CD4-positive, alpha-beta T cell (primary cell): ENCODE measurements at regions not wholly inside any gene's neighbourhood (a gene's known extent, or its start where the extent isn't known, plus 50 kb on each side); places are given as distances from the start of the nearest gene placed in this dataset.
"Not testable (repeated sequence)": the region's sequence is repeated elsewhere in the genome, so short reads cannot be mapped to it uniquely, and the experiment has no call there.

ENCODE experiments used
- ATAC-seq: fragments of 200-7000 bp; cut with Tn5 transposase; one replicate; pipeline ENCODE4 v1.10.0; 2022; ENCODE audit warnings: mild to moderate bottlenecking; ENCODE audit not compliant: poor library complexity
- CTCF ChIA-PET: fragments of 350-600 bp; sonication (Branson Sonifier 250); formaldehyde crosslinking; loops from one replicate; lab custom pipeline; 2021; ENCODE audit warnings: antibody characterized with exemption, inconsistent platforms; lab: Charles Lee
- POLR2A ChIA-PET: fragments of 350-600 bp; sonication (Branson Sonifier 250); formaldehyde crosslinking; loops from one replicate; lab custom pipeline; 2021; ENCODE audit warnings: antibody characterized with exemption, inconsistent platforms; lab: Charles Lee
- DNase-seq, 14 experiments: peaks; one replicate each; pipeline ENCODE4 v3.0.0-alpha.2; 2013 to 2020; ENCODE audit warnings: mixed read lengths in 2 of 14
- H3K27ac ChIP-seq, 2 donors: one replicate each; pipeline versions ENCODE4 v1.5.1 to v1.7.0; 2013; ENCODE audit warnings: low read length in 2 of 2, low read depth in 1 of 2, mild to moderate bottlenecking in 1 of 2
- H3K27me3 ChIP-seq, 2 experiments: 1 replicate in 1 of 2; 2 replicates in 1 of 2; pipeline versions ENCODE4 v1.6.1 to v1.7.0; 2013; ENCODE audit warnings: low read length in 2 of 2, control low read depth in 1 of 2, mild to moderate bottlenecking in 1 of 2, moderate library complexity in 1 of 2; ENCODE audit not compliant: insufficient read depth in 2 of 2, control insufficient read depth in 1 of 2
- H3K36me3 ChIP-seq: one replicate; pipeline ENCODE4 v1.6.1; 2013; ENCODE audit warnings: low read length, control low read depth; ENCODE audit not compliant: insufficient read depth
- H3K4me1 ChIP-seq: one replicate; pipeline ENCODE4 v1.6.1; 2013; ENCODE audit warnings: low read length, control low read depth; ENCODE audit not compliant: insufficient read depth
- H3K4me3 ChIP-seq: one replicate; pipeline ENCODE4 v1.5.1; 2013; ENCODE audit warnings: mild to moderate bottlenecking, low read length, moderate library complexity
- H3K9me3 ChIP-seq, 2 experiments: 1 replicate in 1 of 2; 2 replicates in 1 of 2; pipeline versions ENCODE4 v1.6.1 to v1.7.0; 2013; ENCODE audit warnings: low read length in 2 of 2, mild to moderate bottlenecking in 2 of 2, control low read depth in 1 of 2, moderate library complexity in 1 of 2; ENCODE audit not compliant: control insufficient read depth in 1 of 2, insufficient read depth in 1 of 2
- H3K27ac Mint-ChIP-seq: one replicate; pipeline ENCODE4 v1.8.0; 2020; ENCODE audit warnings: mixed read lengths
- H3K27me3 Mint-ChIP-seq: one replicate; pipeline ENCODE4 v1.8.0; 2021; ENCODE audit warnings: mixed read lengths
- H3K36me3 Mint-ChIP-seq: one replicate; pipeline ENCODE4 v1.8.0; 2021; ENCODE audit warnings: low read depth, mixed read lengths
- H3K4me1 Mint-ChIP-seq: one replicate; pipeline ENCODE4 v1.8.0; 2021; ENCODE audit warnings: low read depth, mixed read lengths
- H3K4me3 Mint-ChIP-seq: one replicate; pipeline ENCODE4 v1.8.0; 2020; ENCODE audit warnings: mild to moderate bottlenecking, mixed read lengths
- H3K9me3 Mint-ChIP-seq: one replicate; pipeline ENCODE4 v1.8.0; 2020; ENCODE audit warnings: mixed read lengths
- intact Hi-C, 2 experiments: fragments of 100-400 bp; cut with DNase I in 1 of 2; cut with micrococcal nuclease in 1 of 2; formaldehyde crosslinking; loops; one replicate each; pipeline versions ENCODE4 v1.15.1 to v1.9.0; 2023 to 2025; cut with DNase I, micrococcal nuclease
- TF ChIP-seq, protein P1 (sequence below): fragments of 200-600 bp; IDR thresholded peaks from one replicate; pipeline ENCODE4 v1.8.0; 2022; ENCODE audit warnings: antibody characterized with exemption, mild to moderate bottlenecking

GRCh38 chr6:4208158-4208557 lies 72.8 kb upstream of the ECI2 start:
- peaks cover 5 to 9% of the 10 kb centered on the region in 2 experiments for H3K9me3 ChIP-seq
- DNase-seq = no peak
- no peak overlapping the region for H3K27ac ChIP-seq
- TF ChIP-seq, protein P1, sequence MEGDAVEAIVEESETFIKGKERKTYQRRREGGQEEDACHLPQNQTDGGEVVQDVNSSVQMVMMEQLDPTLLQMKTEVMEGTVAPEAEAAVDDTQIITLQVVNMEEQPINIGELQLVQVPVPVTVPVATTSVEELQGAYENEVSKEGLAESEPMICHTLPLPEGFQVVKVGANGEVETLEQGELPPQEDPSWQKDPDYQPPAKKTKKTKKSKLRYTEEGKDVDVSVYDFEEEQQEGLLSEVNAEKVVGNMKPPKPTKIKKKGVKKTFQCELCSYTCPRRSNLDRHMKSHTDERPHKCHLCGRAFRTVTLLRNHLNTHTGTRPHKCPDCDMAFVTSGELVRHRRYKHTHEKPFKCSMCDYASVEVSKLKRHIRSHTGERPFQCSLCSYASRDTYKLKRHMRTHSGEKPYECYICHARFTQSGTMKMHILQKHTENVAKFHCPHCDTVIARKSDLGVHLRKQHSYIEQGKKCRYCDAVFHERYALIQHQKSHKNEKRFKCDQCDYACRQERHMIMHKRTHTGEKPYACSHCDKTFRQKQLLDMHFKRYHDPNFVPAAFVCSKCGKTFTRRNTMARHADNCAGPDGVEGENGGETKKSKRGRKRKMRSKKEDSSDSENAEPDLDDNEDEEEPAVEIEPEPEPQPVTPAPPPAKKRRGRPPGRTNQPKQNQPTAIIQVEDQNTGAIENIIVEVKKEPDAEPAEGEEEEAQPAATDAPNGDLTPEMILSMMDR = no peak
- POLR2A ChIA-PET = no interaction called here
- Mint-ChIP-seq H3K27ac (peak overlapping the region; percentile 57), H3K36me3 (peaks cover 8% of the 10 kb centered on the region), H3K27me3 (peaks cover 19% of the 10 kb centered on the region), H3K4me1 (peaks cover 26% of the 10 kb centered on the region), H3K9me3 (peaks cover 7% of the 10 kb centered on the region), H3K4me3 (no peak overlapping the region)
- H3K27me3 ChIP-seq = peaks cover 4 to 6% of the 10 kb centered on the region in 2 experiments
- ATAC-seq = no peak
- H3K4me3 ChIP-seq = no peak overlapping the region
- CTCF ChIA-PET = no interaction called here
- intact Hi-C loops = no loop called here
- H3K4me1 ChIP-seq = no peaks in the 10 kb centered on the region
- no peaks in the 10 kb centered on the region for H3K36me3 ChIP-seq

DNA sequence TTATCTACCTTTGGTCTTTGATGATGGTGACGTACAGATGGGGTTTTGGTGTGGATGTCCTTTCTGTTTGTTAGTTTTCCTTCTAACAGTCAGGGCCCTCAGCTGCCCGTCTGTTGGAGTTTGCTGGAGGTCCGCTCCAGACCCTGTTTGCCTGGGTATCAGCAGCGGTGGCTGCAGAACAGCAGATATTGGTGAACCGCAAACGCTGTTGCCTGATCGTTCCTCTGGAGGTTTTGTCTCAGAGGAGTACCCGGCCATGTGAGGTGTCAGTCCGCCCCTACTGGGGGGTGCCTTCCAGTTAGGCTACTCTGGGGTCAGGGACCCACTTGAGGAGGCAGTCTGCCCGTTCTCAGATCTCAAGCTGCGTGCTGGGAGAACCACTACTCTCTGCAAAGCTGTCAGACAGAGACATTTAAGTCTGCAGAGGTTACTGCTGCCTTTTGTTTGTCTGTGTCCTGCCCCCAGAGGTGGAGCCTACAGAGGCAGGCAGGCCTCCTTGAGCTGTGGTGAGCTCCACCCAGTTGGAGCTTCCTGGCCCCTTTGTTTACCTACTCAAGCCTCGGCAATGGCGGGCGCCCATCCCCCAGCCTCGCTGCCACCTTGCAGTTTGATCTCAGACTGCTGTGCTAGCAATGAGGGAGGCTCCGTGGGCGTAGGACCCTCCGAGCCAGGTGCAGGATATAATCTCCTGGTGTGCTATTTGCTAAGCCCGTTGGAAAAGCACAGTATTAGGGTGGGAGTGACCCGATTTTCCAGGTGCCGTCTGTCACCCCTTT lies 68.5 kb upstream of the ECI2 start:
- CTCF ChIA-PET, H3K27me3 ChIP-seq, H3K36me3 Mint-ChIP-seq, intact Hi-C loops, H3K4me3 Mint-ChIP-seq, H3K27ac ChIP-seq, H3K36me3 ChIP-seq, H3K4me3 ChIP-seq, H3K4me1 Mint-ChIP-seq, H3K27ac Mint-ChIP-seq, DNase-seq, H3K4me1 ChIP-seq, H3K9me3 Mint-ChIP-seq, H3K9me3 ChIP-seq, POLR2A ChIA-PET, ATAC-seq: not testable (repeated sequence)
- peaks cover 29% of the 10 kb centered on the region for H3K27me3 Mint-ChIP-seq

- intact Hi-C loops = no loop called here
- Mint-ChIP-seq H3K4me1 (no peaks in the 10 kb centered on the region), H3K27ac (no peak overlapping the region), H3K9me3 (no peaks in the 10 kb centered on the region), H3K27me3 (peaks cover 5% of the 10 kb centered on the region), H3K36me3 (no peaks in the 10 kb centered on the region), H3K4me3 (no peak overlapping the region)
- DNase-seq (no peak), ATAC-seq (no peak)
- Histone ChIP-seq H3K9me3 (no peaks in the 10 kb centered on the region), H3K4me1 (no peaks in the 10 kb centered on the region), H3K36me3 (no peaks in the 10 kb centered on the region), H3K4me3 (no peak overlapping the region), H3K27ac (no peak overlapping the region), H3K27me3 (no peaks in the 10 kb centered on the region)
- TF ChIP-seq, protein P1 = no peak
- POLR2A ChIA-PET = no interaction called here
- CTCF ChIA-PET = no interaction called here
These were observed 57.3 kb upstream of the ECI2 start for GRCh38 chr6:4192627-4193026.

DNA sequence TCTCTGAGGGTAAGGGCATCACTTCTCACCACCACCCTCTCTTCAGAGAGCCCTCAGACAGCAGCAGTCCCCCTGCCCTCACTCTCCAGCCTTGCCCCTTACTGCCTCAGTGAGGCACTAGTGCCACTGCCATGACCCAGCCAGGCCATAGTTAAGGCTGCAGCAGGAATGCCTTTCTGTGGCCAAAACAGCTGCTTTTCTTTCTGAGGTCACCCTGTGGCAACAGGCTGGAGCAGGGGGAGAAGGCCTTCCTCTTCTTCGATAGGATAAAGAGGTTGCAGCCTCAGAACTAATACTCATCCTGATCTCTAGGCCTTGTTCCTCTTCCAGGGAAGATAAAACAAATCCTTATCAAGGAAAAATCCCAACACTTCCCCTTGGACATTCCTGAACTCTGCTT lies 56.8 kb upstream of the ECI2 start:
- ATAC-seq = no peak
- CTCF ChIA-PET = no interaction called here
- no peak overlapping the region for H3K4me3 ChIP-seq
- H3K4me1 ChIP-seq = no peaks in the 10 kb centered on the region
- Mint-ChIP-seq H3K4me3 (no peak overlapping the region), H3K36me3 (no peaks in the 10 kb centered on the region), H3K27ac (no peak overlapping the region), H3K9me3 (no peaks in the 10 kb centered on the region), H3K27me3 (peaks cover 8% of the 10 kb centered on the region), H3K4me1 (no peaks in the 10 kb centered on the region)
- no peak overlapping the region for H3K27ac ChIP-seq
- intact Hi-C loops = no loop called here
- TF ChIP-seq, protein P1 = no peak
- H3K9me3 ChIP-seq = no peaks in the 10 kb centered on the region
- H3K36me3 ChIP-seq = no peaks in the 10 kb centered on the region
- no peaks in the 10 kb centered on the region for H3K27me3 ChIP-seq
- no peak for DNase-seq
- POLR2A ChIA-PET = no interaction called here
